K562 (cell line): ENCODE measurements at regions not wholly inside any gene's neighbourhood (a gene's known extent, or its start where the extent isn't known, plus 50 kb on each side); places are given as distances from the start of the nearest gene placed in this dataset.

Experiments used
- ATAC-seq: fragments of 200-7000 bp; cut with Tn5 transposase; 3 replicates; pipeline ENCODE4 v1.9.1; 2020; ENCODE audit warnings: moderate library complexity
- BruUV-seq: library from RNA; stranded (reverse); fragments of 400-500 nt; replicated peaks from 2 replicates; lab custom pipeline; 2021; lab: Mats Ljungman, UMichigan
- CTCF ChIA-PET: fragments of 300-600 bp; formaldehyde crosslinking; extraction: SDS; loops from one replicate; lab custom pipeline; 2021; ENCODE audit warnings: low intra/inter-chr PET ratio; lab: Yijun Ruan, JAX
- POLR2A ChIA-PET: fragments of 300-600, 350-650 bp; sonication (Branson Sonifier 250); formaldehyde crosslinking; extraction: SDS; loops from one replicate; lab custom pipeline; 2021; ENCODE audit warnings: antibody characterized with exemption, inconsistent platforms; lab: Yijun Ruan, JAX
- DNase-seq, 4 experiments: peaks; one replicate each; pipeline versions ENCODE4 v3.0.0 to v3.0.0-alpha.2; 2011 to 2018; ENCODE audit warnings: low spot score in 3 of 4, mixed read lengths in 3 of 4; ENCODE audit errors: extremely low read depth in 1 of 4
- FAIRE-seq: peaks from 2 replicates; lab custom pipeline; 2011; peaks lifted over from hg19 to GRCh38; lab: Jason Lieb, UNC
- H2AFZ ChIP-seq: 2 replicates; pipeline ENCODE4 v1.6.0; 2011; ENCODE audit warnings: low read depth, low read length, control low read depth, inconsistent platforms
- H3K27ac ChIP-seq: fragments of 200-600 bp; 3 replicates; pipeline ENCODE4 v1.8.0; 2011; ENCODE audit warnings: low read depth, mild to moderate bottlenecking, control low read depth, inconsistent platforms, low read length, moderate library complexity, mixed read lengths; ENCODE audit errors: extremely low read depth
- H3K27me3 ChIP-seq, 2 experiments: fragments of 300-600 bp in 1 of 2; 2 replicates in 1 of 2; 3 replicates in 1 of 2; pipeline versions ENCODE4 v1.6.0 to v1.8.0; 2011; ENCODE audit warnings: inconsistent platforms in 2 of 2, low read length in 2 of 2, mild to moderate bottlenecking in 1 of 2, mixed read lengths in 1 of 2, moderate library complexity in 1 of 2; ENCODE audit not compliant: control insufficient read depth in 2 of 2, insufficient read depth in 2 of 2
- H3K36me3 ChIP-seq: fragments of 300-600 bp; 3 replicates; pipeline ENCODE4 v1.8.0; 2011; ENCODE audit warnings: mild to moderate bottlenecking, low read length, inconsistent platforms; ENCODE audit not compliant: control insufficient read depth, insufficient read depth
- H3K4me1 ChIP-seq, 2 experiments: fragments of 200-600 bp in 1 of 2; replicated peaks in 1 of 2; 2 replicates in 1 of 2; 3 replicates in 1 of 2; pipeline versions ENCODE4 v1.5.1 to v1.8.0; 2011; ENCODE audit warnings: inconsistent platforms in 2 of 2, low read length in 2 of 2, mild to moderate bottlenecking in 1 of 2, mixed read lengths in 1 of 2, moderate library complexity in 1 of 2; ENCODE audit not compliant: control insufficient read depth in 2 of 2, insufficient read depth in 2 of 2
- H3K4me2 ChIP-seq: 2 replicates; pipeline ENCODE4 v1.6.1; 2011; ENCODE audit warnings: low read length, control low read depth, inconsistent platforms, mixed read lengths; ENCODE audit not compliant: insufficient read depth
- H3K4me3 ChIP-seq: fragments of 200-600 bp; sonication (generic), shearing (Covaris generic); 2 replicates; pipeline ENCODE4 v1.5.1; 2016; ENCODE audit warnings: control low read depth, inconsistent platforms
- H3K79me2 ChIP-seq: fragments of 200-600 bp; 3 replicates; pipeline ENCODE4 v1.8.0; 2011; ENCODE audit warnings: low read length, inconsistent platforms; ENCODE audit not compliant: control insufficient read depth, insufficient read depth
- H3K9ac ChIP-seq, 2 experiments: 2 replicates each; pipeline versions ENCODE4 v1.6.0 to v1.6.1; 2011; ENCODE audit warnings: low read depth in 2 of 2, low read length in 2 of 2, control low read depth in 1 of 2, inconsistent platforms in 1 of 2, mild to moderate bottlenecking in 1 of 2, mixed read lengths in 1 of 2; ENCODE audit not compliant: insufficient read depth in 1 of 2
- H3K9me1 ChIP-seq: one replicate; pipeline ENCODE4 v1.6.0; 2011; ENCODE audit warnings: inconsistent platforms, mild to moderate bottlenecking, low read length, moderate library complexity; ENCODE audit not compliant: control insufficient read depth, insufficient read depth
- H3K9me3 ChIP-seq: replicated peaks from 2 replicates; pipeline ENCODE4 v1.5.1; 2011; ENCODE audit warnings: low read depth, low read length, inconsistent platforms; ENCODE audit not compliant: control insufficient read depth, insufficient read depth
- H4K20me1 ChIP-seq: replicated peaks from 2 replicates; pipeline ENCODE4 v1.6.1; 2011; ENCODE audit warnings: low read length, inconsistent platforms, mixed read lengths; ENCODE audit not compliant: control insufficient read depth, insufficient read depth
- CHAMP1 ChIP-seq: fragments of 450-650 bp; IDR thresholded peaks from 2 replicates; pipeline ENCODE4 v1.6.1; 2016; ENCODE audit warnings: mild to moderate bottlenecking
- EP400 ChIP-seq: fragments of 450-650 bp; IDR thresholded peaks from 2 replicates; pipeline ENCODE4 v1.6.1; 2017; ENCODE audit warnings: antibody characterized with exemption, mild to moderate bottlenecking, moderate library complexity
- MCM5 ChIP-seq: fragments of 450-650 bp; IDR thresholded peaks from 2 replicates; pipeline ENCODE4 v1.6.1; 2016; ENCODE audit warnings: low read depth
- REST ChIP-seq, 2 experiments: fragments of 450-650 bp; formaldehyde crosslinking in 1 of 2; IDR thresholded peaks; 2 replicates each; pipeline versions ENCODE4 v1.4.0 to v1.6.1; 2014 to 2020; ENCODE audit warnings: mild to moderate bottlenecking in 2 of 2, borderline replicate concordance in 1 of 2, low read depth in 1 of 2
- XRCC3 ChIP-seq: fragments of 450-650 bp; IDR thresholded peaks from 2 replicates; pipeline ENCODE4 v1.6.1; 2017; ENCODE audit warnings: mild to moderate bottlenecking, moderate library complexity
- ZNF184 ChIP-seq: sonication (generic); formaldehyde crosslinking; IDR thresholded peaks from 2 replicates; pipeline ENCODE4 v1.5.0; 2020; ENCODE audit warnings: missing genetic modification reagents
- ZNF449 ChIP-seq: fragments of 250-450 bp; sonication (Bioruptor Pico); IDR thresholded peaks from 2 replicates; pipeline ENCODE4 v1.8.0; 2022; ENCODE audit warnings: moderate library complexity, mild to moderate bottlenecking, inconsistent platforms
- ZNF75A ChIP-seq: fragments of 450-650 bp; formaldehyde crosslinking; IDR thresholded peaks from 2 replicates; pipeline ENCODE4 v1.4.0; 2020; ENCODE audit warnings: mild to moderate bottlenecking
- whole genome bisulfite sequencing: fragments of 100-300 bp; shearing (Covaris generic); methylation state at CpG from one replicate; pipeline ENCODE4 v1.1.6; 2016; ENCODE audit warnings: low coverage, mixed read lengths; ENCODE audit not compliant: insufficient coverage; ENCODE audit errors: missing lambda C conversion rate; 5-methylcytosine and 5-hydroxymethylcytosine counted together
- in situ Hi-C: fragments of 300-500 bp; cut with MboI; formaldehyde crosslinking; loops from 4 replicates; pipeline ENCODE4 v1.15.0; 2018; ENCODE audit warnings: inconsistent platforms, mixed read lengths
- intact Hi-C: fragments of 100-400 bp; cut with micrococcal nuclease; formaldehyde crosslinking; loops from 2 replicates; pipeline ENCODE4 v1.14.2; 2022

GRCh38 chr10:65808687-65809333 is 1117.0 kb upstream of the LRRTM3 start:
- no peak overlapping the region for H3K4me2 ChIP-seq
- H3K79me2 ChIP-seq = no peaks in the 10 kb centered on the region
- H4K20me1 ChIP-seq = no peaks in the 10 kb centered on the region
- H3K4me1 ChIP-seq = no peaks in the 10 kb centered on the region
- no peaks in the 10 kb centered on the region for H3K9me3 ChIP-seq
- FAIRE-seq (no peak), DNase-seq (no peak), ATAC-seq (no peak)
- intact Hi-C loops = no loop called here
- no peaks in the 10 kb centered on the region for H3K27me3 ChIP-seq
- no peak overlapping the region for H3K9ac ChIP-seq
- in situ Hi-C loops = no loop called here
- H2AFZ ChIP-seq = no peak overlapping the region
- no peak overlapping the region for H3K27ac ChIP-seq
- whole genome bisulfite sequencing = 3% methylated on average over 3 of the region's 3 CpGs
- ChIA-PET CTCF (no interaction called here), POLR2A (no interaction called here)
- H3K9me1 ChIP-seq = no peaks in the 10 kb centered on the region
- no peaks in the 10 kb centered on the region for H3K36me3 ChIP-seq
- no peak overlapping the region for H3K4me3 ChIP-seq
- no TSS peak for BruUV-seq
- TF ChIP-seq EP400 = no peak
- no peak for TF ChIP-seq ZNF184 (CRISPR knock-in tag)
- TF ChIP-seq XRCC3 = no peak
- TF ChIP-seq ZNF75A (CRISPR knock-in tag) = no peak
- TF ChIP-seq MCM5 = no peak
- no peak for TF ChIP-seq CHAMP1
- no peak for TF ChIP-seq REST (IDR thresholded peaks at IDR 0.05; ENCODE audit: borderline replicate concordance)
- no peak for TF ChIP-seq REST (CRISPR knock-in tag; IDR thresholded peaks at IDR 0.05; ENCODE audit: low read depth)
- TF ChIP-seq ZNF449 = no peak
